ENCODE measurements at regions not wholly inside any gene's neighbourhood (a gene's known extent, or its start where the extent isn't known, plus 50 kb on each side); places are given as distances from the start of the nearest gene placed in this dataset.
"Not testable (repeated sequence)": the region's sequence is repeated elsewhere in the genome, so short reads cannot be mapped to it uniquely, and the experiment has no call there.

DNA sequence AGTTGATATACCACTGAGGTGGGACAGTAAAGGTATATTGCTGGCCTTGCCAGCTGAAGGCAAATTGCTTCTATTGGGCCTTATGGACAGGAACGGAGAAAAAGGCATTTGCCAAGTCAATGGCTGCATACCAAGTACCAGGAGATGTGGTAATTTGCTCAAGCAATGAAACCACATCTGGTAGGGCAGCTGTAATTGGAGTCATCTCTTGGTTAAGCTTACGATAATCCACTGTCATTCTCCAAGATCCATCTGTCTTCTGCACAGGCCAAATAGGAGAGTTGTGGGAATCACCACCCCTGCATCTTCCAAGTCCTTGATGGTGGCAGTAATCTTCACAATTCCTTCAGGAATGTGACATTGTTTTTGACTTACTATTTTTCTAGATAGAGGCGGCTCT lies 350.7 kb upstream of the ADAMTS5 start:
- DNase-seq: not testable (repeated sequence)

DNA sequence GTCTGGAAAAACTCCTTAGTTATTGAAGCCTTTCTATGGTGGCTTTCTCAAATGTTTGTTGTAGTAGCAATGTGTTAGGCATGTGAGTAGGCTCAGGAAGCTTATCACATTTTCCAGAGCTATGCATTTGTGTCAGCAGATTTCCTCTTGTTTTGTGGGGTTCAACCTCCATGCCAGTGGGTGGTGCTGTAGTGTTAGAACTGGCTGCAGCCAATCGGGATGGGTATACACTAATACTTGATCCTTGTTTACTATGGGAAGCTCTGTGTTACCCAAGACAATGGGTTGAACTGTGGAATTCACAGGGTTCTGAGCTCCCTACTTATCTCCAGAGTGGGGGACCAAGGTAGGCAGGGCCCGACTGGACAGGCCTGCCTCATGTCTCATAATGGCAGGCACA lies 348.5 kb upstream of the ADAMTS5 start:
- no peak for DNase-seq

DNA sequence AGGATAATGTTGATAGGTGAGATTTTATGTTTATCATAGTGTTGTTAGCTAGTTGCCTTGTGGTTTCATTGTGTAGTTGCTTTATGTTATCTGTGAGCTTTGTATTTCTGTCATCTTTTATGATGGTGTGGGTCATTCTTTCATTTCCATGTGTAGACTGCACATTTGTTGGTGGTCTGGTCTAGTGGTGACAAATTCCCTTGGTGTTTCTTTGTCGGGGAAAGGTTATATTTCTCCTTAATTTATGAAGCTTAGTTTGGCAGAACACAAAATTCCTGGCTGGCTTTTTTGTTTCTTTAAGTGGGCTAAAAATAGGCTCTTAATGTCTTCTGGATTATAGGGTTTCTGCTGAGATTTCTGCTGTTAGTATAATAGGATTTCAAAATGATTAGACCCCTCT lies 347.2 kb upstream of the ADAMTS5 start:
- no peak for DNase-seq

DNA sequence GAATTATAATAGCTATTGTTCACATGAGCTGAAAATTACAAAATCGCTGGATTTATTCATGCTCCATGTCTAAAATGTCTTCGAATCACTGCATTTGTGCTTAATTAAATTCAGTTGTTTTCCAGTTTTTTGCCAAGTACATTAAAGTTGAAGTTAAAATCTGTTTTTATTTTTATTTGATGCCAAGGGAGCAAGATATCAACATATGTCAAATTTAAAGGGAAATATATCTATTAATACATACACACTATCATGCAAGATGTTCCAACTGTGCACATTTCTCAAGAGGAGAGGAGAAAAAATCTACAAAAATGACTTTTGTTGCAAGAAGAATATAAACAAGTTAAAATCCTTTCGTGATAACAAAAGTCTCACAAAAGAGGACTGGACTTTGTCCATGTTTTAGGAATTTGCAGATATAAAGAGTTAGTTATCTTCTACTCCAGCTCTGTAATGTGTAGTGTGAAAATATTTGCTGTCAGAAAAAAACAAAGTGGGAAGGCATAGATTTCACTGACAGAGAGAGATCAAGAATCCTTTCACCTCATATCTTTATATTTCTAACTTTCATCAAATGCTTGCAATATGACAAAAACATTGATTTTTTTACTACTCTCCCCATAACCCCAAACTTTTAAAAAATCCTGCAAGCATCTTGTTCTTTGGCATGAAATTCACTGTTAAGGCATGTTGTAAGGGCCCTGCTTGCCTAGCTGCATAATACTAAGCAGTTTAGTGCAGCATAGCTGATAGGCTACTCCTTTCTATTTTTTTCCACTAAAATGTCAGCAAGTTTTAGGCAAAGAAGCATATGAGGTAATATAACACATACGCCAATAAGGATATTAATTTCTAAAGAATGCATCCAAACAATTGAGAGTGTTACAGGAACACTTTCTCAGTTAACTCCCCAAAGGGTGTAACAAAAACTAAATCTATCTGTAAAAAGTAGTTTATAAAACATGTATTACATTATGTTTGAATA lies 340.2 kb upstream of the ADAMTS5 start:
- DNase-seq: no peak

DNA sequence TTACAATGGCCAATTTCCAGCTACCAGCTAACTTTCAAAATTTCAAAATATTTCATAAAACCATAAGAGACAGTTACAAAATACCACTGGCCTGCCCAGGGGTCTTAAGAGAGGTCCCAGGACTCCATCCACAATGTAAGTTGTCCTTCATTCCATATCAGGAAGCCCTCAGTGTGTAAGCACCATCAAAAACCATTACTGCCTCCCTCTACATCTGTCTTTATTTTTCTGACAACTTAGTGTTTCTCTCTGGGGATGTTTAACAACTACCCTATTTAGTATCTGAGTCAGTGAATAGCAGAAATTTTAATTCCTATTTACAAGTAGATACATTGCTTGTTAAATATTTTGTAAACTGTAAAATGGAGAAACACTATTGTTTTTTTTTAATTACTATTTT lies 339.3 kb upstream of the ADAMTS5 start:
- no peak for DNase-seq

DNA sequence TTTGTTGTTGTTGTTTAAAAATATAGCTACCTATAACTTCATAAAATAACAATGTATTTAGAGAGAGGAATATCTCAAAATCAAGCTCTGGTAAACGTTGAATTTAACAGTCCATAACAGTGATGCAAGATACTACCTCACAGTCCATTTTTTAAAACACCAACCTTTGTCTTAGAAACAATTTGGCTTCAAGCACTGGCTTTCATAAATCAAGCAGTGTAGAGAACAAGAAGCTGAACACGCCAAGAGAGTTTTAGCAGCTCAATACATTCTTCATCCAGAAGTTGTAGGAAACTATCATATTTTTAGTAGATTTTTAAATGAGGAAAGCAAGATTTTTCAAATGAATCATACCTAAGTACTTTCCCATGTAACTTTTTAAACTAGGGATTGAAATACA lies 334.3 kb upstream of the ADAMTS5 start:
- DNase-seq: no peak

DNA sequence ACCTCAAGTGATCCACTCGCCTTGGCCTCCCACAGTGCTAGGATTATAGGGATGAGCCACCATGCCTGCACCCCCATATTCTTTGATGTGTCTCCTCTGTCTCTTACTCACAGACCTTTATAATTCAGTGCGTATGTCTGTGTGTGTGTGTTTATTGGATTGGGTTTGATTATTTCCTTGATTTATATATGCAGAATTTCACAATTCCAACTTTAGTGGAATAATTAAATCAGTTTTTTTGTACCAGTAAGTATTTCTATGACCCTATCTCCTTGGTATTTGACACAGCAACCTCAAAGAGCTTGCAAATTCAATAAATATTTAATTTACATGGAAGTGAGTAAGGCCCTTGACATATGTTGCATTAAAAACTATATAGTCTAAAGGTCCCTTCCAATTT lies 333.9 kb upstream of the ADAMTS5 start:
- no peak for DNase-seq

DNA sequence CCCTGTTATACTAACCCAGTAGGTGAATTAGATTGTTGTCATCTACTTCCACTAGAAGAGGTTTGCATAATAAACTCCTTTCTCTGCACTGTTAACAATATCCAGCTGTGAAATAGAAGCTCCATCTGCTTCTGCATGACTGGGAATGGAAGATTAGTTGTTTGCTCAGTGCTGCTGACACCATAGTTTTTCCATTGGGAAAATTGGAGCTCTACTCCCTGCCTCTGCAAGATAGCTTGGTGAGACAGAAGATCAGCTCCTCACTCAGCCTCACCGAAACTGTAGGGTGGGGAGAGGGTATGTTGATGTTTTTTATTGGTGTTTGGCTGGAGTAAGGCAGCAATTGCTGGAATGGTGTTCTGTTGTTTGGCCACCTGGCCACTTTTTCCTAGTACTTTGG lies 331.6 kb upstream of the ADAMTS5 start:
- DNase-seq: no peak

DNA sequence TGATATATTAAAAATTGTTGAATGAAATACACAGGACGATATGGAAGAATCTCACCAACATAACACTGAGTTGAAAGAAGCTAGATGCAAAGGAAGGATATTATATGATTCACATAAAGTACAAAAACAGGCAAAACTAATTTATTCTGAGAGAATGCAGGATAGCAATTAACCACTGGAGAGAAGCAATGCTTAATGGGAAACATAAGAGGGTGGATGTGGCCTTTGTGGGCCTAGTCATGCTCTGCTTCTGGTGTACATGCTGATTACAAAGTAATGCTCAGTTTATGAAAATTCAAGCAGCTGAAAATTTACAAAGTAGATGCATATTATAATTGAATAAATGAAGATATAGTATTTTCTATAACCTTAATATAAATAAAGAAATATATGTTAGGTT lies 326.4 kb upstream of the ADAMTS5 start:
- no peak for DNase-seq

DNA sequence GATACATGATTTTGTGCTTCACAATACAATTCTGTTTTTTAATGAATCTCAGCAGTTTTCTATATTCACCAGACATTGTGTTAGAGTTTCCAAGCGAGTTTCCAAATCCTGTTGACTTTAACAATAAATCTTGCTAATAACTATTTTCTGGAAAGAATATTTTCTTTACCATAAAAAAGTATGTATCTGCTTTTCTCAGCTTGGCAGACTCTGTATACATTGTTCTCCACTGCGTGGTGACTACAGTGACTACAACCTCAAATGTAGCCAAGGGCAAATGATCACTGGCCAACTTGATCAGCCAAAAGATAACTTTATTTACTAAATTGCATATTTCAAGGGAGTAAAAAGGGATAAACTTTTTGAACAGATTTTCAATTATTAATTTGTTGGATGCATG lies 325.9 kb upstream of the ADAMTS5 start:
- DNase-seq: no peak

DNA sequence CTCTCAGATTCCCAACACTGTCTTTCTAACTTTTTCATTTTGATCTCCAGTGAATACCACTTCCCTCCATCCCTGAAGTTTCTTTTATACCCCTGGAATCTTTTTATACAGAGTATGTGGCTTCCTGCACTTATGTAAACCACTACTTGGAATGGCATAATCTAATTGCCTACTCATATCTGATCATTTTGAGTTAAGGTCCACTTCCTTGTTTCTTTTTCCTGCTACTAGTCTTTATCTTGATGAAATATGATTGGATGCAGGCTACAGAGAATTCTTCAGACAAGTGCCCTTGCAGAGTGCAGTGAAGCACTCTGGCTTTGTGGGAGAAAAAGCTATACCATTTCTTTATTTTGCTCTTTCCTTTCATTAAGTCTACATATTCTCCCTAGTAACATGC lies 325.3 kb upstream of the ADAMTS5 start:
- DNase-seq: no peak

DNA sequence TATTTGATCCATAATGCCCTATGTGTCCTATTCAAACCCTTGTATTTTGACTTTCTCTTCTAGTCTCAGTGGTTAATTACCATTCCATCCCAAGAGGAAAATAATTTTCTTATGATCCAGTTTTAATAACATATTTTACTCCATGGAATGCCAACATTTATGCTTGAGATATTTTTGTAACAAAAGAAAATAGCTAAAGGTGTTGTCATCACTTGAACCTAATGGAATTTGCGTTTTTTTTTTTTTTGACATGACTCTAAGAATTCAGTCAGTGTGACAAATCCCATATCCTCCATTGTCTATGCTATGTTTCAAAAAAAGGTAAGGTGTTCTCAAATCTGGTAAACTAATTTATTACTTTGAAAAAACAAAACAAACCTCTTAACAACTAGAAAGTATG lies 324.1 kb upstream of the ADAMTS5 start:
- no peak for DNase-seq

DNA sequence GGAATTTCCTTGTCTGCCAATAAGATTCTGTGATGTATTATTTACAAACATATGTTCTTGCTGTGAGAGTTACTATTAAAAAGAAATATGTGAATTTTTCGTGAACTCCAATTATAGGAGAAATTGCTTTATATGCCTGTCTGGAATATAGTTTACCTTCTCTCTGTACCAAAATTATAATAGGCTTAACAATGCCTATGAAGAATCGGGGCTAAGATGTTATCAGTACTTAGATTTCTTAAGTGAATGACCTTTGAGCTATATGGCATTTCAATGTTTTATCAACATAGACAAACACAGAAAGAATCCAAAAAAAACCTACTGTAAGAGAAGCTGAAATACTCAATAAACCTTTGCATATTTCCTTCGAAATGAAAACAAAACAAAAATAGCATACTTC lies 323.1 kb upstream of the ADAMTS5 start:
- no peak for DNase-seq

DNA sequence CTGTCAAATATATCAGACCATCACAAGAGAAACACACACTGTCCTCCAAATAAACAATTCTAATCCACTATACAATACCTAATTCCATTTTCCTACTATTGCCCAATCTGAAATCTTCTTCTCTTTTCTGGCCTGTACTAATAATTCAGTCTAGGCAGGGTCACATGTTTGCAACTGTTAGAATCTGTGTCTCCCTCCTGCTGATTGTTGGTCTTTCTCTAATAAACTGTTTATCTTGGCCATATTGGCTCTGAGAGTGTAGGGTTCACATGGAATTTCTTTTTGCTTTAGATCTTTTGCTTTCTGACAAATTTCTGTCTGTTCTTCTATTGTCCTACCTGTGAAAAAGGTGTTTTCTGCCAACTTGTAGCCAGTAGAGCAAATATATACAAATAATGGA lies 319.9 kb upstream of the ADAMTS5 start:
- no peak for DNase-seq

DNA sequence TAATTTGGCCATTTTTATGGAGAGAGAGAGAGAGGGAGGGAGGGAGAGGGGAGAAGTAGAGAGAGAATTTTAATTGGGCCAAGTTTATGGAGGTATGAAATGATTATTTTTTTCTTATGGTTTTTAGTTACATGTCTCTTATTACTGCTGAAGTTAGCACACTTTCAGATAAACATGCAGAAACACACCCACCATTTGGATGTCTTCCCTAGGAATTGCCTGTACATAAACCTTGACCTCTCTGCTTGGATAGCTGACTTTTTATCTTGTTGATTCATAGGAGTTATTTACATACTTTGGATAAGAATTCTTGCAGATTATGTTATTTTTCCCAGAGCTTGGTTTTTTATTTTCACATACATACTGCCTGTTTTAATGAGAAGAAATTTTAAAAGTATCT lies 310.2 kb upstream of the ADAMTS5 start:
- no peak for DNase-seq

DNA sequence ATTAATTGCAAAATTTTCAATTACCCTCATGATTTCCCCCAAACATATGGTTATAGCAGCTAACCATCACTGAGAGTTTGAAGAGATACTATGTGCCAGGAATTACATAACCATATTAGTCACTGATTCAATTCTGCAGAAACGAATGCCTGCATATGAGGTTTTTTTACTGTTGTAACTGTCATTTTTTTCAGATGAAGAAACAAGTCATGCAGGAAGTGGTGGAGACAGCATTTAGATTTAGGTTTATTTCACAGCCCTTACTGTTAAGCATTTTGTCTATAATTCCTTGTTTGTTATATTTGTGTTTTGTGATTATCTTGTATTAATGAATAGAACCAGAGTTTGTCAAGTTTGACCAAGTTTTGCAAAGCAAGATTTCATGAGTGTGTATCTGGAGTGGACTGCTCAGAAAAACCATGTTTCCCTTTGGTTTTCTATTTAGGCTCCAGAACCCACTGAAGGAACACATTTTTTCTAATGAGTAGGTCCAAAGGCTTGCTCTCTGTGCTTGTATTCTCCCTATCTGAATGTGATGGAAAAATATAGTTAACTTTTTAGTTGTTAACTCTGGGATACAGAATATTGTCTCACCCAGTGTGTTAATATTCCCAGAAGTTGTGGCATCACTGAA lies 308.5 kb upstream of the ADAMTS5 start:
- DNase-seq: no peak

DNA sequence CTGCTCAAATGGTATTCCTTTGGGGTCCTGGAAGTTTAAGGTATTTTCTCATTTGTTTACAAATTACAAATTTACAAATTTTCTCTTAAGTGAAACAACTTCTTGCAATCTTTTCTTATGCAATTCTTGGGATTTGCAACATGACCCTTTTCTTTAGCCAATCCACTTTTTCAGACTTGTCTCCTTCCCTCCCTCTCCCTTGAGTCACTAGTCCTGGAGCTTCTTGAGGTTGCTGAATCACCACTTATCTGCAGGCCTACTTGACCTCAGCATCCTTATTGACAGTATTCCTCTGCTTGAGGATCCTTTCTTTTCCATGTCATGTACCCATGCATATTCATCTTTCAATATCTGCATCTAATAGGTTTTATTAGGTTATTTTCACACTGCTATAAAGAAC lies 302.8 kb upstream of the ADAMTS5 start:
- DNase-seq: no peak

DNA sequence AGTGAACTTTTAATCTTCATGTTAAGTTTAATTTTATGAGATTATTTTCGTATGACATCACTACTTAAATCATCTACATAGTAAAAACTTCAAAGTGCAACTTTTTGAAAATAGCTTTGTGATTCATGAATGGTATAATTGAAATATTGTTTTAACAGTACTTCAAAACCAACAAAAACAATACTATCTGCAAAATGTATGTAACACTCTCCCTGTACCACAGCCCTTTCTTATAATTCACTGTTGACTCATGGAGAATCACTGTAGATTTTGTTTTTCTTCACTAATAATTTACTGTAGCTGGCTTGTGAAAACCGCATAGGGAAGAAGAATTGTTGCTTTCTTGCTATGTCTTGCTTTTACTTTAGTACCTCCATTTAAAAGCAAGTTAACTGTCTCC lies 301.4 kb upstream of the ADAMTS5 start:
- DNase-seq: no peak

DNA sequence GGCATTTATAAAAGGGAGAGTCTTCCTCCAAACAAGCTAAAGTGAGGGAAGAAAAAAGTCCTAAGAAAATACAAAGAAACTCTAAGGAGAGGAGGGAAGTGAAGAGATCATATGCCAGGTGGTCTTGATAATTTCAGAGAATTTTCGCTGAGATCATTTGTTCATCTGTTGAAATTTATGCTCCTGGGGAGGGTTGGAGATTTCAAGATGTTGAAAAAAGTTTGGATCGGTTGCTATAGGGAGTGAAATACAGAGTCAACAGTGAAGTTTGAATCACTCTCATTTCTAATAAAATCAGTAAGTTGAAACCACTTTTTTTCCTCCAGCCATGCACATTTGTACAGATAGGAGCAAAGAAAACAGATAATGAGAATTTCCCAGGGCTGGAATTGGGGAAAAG lies 299.1 kb upstream of the ADAMTS5 start:
- no peak for DNase-seq

DNA sequence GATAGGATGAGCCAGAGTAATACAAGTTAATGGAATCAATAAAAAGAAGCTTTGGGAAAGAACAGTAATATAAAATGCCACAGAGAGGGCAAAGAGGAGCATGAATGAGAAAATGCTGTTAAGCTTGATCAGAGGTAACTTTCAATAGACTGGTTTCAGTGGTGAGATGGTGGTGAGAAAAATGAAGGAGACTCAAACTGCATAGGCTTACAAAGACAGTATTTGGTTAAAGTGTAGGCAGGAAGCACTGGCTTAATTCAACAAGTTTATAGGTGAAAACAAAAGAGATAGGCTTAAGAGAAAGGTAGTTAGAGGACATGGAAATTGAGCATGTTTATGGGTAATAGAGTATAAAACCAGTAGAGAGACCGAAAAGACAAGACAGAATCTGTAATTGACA lies 298.6 kb upstream of the ADAMTS5 start:
- no peak for DNase-seq

DNA sequence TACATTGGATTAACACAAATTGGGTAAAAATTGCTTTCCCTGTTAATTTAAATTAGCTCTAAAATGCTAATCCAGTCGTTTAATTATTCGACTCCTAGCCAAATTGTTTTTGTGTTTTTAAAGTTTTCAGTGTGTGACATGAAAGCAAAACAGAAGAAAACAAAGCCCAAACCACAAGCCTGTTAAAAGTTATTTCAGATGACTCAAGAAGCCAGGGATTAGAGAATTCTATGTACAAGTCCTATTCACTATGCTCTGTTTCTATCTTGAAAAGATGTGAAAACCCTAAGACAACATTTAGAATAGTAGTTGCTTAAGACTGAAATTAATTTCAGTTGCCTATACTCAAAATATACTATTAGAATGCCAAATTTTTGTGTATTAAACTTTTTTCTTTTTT lies 294.8 kb upstream of the ADAMTS5 start:
- no peak for DNase-seq

DNA sequence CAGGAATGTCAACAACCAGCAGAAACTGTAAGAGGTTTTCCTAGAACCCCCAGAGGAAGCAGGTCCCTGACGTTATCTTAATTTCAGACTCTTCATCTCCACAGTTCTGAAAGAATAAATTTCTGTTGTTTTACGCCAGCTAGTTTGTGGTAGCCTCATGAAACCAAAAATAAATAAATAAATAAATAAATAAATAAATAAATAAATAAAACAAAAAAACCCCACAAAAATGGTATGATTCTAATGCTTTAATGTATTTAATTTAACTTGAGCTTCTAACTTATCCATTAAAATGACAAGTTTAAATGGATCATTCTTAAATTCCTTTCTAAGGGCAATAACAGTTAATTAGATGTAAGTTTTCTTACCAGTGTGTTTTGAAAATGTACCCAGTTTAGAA lies 293.8 kb upstream of the ADAMTS5 start:
- no peak for DNase-seq

DNA sequence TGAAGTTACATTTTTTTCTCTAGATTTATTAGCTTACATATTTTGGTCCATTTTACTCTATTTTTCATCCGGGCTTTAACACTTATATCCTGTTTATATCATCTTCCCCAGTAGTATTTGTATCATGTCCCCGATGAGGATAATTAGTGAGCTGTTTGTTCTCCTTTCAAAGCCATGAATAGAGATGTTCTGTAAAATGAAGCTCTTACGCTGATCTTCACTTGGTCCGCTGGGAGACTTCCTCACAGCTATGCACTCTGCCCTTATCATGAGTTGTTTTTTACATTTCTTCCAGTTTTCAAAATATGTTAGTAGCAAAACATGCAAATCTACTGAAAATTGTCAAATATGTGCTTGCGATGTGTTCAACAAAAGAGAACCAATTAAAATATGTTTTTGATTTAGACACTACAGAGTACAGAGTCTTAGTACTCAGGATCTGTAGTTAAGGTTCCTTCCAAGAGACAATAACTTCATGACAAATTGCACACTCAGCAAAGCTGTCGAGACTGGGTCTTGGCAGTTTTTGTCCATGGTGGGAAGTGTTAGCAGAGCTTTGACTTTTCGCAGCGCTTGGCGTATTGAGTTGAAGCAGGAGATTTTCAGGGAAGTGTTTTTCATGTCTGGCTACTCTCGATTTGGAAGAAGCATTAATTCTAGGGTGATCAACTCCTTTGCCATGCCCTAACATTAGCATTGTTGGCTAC lies 292.0 kb upstream of the ADAMTS5 start:
- DNase-seq: no peak

Data from SHP77 (cell line).